GM18873 (cell line): ENCODE measurements at regions not wholly inside any gene's neighbourhood (a gene's known extent, or its start where the extent isn't known, plus 50 kb on each side); places are given as distances from the start of the nearest gene placed in this dataset.

Source experiments
- ATAC-seq: cut with Tn5 transposase; IDR thresholded peaks from one replicate; pipeline ENCODE4 v1.9.1; 2021; ENCODE audit warnings: mild to moderate bottlenecking, moderate library complexity, moderate number of reproducible peaks; ENCODE audit not compliant: unreplicated experiment, low FRiP score

GRCh38 chr6:14732844-14733757 is 512.8 kb upstream of the JARID2 start:
- no peak for ATAC-seq

DNA sequence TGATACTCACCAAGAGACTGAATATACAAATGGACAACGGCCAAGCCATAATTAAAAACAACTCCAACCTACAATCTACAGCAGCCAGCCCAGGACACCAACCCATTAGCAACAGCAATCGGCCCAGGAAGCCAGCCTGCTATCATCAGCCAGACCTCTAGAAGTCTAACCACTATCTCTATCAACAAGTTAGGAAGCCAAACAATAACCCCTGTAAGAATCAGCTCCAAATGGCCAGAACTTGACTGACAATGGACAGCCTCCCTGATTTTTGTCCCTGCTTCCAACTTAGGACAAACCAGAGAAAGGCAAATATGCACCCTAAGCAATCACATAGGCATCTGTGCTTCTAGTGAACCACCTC is 511.8 kb upstream of the JARID2 start:
- no peak for ATAC-seq

DNA sequence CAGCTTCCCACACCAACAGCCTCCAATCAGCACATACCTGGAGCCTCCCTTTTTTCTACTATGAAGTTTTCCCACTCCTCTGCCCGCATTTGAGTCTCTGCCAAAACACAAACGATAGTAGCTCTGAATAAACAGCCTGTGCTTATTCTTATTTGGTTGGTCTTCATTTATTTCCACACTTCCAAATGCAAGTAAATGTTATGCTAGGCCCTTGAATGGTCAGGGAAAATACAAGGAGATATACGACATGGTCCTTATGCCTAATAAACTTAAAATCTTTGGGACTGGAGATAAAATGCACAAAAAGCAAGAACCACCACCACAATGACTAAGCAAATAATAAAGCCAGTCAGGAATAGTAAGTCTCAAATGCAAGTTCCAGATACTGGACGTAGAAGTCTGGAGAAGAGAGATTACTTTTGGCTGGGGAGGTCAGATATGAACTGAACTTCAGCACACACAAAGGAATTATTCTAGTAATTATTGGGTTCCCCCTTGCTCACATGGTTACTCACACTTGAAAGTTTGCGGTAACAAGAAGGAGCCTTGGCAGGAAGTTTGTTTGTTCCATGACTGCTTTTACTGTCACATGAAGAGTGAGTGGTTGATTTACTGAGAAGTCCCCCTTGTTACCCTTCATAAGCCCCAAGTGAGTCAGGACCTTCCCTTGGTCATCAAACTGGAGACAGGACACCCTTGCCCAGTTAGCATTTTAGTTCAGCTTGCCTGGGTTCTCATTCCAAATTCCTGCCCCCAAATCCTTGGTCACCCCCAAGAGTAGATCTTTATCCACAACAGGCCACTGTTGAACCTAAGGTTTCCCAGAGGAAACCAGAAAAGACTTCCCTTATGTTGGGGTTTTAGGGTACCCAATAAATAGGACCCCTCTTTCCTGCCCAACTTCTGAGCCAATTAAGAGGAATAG is 511.2 kb upstream of the JARID2 start:
- ATAC-seq: peak; percentile 84

DNA sequence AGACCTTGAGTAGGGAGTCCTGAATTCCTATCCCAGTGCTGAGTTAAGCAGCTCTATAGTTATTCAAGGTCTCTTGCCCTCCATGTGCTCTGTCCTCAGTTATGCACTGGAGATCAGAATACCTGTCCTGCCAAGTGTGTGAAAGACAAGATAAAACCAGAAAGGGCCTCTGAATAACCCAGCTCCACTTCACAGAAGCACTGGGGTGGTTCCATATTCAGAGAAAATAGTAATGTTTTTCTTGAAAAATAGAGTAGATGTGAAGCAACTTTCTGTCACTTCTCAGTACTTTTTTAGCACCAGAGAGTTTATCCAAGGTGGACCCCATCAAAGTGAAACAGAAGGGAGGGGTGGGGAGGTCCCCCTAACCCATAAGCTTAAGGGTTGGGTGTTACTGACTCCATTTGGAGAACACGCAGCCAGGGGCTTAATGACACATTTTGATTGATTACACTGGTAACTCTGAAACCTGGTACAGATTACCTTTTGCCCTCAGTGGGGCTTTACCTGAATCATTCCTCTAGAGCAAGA is 509.8 kb upstream of the JARID2 start:
- no peak for ATAC-seq

DNA sequence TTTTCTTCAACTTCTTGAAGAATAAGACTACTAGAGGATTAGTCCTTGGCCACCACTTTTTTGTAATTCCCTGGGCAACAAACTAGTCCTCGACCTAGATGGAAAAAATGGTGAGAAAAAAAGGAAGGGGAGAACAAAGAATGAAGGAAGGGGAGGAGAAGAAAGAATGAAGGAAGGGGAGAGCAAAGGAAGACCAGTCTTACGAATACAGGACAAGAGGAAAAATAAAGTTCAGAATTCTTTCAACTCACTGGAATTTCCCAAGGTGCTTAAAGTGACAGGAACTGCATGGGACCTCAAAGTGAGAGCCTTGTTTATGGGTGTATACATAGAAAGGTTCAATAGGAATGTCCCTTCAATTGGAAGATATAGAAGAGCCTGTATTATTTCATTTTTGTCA is 509.3 kb upstream of the JARID2 start:
- no peak for ATAC-seq

GRCh38 chr6:14738497-14738896 is 507.4 kb upstream of the JARID2 start:
- no peak for ATAC-seq

DNA sequence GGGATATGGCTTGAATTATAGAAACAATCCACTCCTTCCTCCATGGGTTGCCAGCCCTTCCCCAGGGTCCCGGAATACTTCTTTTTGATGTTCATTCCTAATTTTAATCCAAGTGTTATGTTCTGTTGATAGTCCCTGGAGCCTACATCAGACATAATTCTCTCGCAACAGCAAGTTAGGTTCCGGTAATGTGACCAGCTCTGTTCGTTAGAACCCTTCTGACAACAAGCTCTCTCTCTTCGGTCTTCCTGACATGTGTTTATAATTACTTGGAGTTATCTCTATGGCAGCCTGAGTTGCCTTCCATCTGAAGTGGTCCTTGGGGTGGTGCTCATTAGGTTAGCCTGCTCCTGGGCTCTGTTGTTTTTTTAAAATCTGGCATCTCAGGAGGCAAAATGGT is 506.9 kb upstream of the JARID2 start:
- ATAC-seq: no peak

DNA sequence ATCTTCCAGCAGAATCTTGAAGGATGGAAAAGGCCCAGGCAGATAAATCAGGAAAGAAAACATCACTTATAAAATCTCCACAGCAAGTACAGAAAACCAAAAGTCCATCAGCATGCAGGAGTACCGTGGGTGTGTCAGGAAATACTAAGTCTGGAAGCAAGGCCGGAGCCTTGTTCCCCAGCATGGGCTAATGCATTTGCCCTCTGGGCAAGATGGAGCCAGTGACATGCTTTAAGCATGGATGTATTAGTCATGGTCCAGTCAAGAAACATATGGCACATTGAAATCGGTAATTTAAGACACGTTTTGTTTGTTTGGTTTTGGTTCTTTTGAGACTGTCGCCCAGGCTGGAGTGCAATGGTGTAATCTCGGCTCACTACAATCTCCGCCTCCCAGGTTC is 506.0 kb upstream of the JARID2 start:
- no peak for ATAC-seq

- no peak for ATAC-seq
Observed at GRCh38 chr6:14742171-14742570, 503.7 kb upstream of the JARID2 start.

- no peak for ATAC-seq
Observed at GRCh38 chr6:14742680-14743079, 503.2 kb upstream of the JARID2 start.

- no peak for ATAC-seq
Observed at GRCh38 chr6:14743144-14743473, 502.8 kb upstream of the JARID2 start.

- no peak for ATAC-seq
Observed at GRCh38 chr6:14743474-14744211, 502.2 kb upstream of the JARID2 start.

DNA sequence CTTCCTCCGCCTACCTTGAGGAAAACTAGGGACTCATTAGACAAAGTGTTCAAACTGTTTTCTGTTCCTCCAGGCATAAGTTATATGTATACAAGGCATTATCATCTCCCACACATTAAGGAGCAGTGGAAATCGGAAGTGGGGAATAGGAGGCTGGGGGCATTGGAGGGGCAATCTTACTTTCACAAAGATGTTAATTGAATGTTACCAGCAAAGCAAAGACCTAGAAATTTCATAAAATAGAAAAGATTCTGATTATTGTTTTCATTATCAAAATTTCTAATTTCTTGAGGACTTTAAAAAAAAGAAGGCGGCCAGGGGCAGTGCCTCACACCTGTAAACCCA is 501.7 kb upstream of the JARID2 start:
- ATAC-seq: no peak

- no peak for ATAC-seq
Observed at GRCh38 chr6:14746139-14746837, 499.6 kb upstream of the JARID2 start.

DNA sequence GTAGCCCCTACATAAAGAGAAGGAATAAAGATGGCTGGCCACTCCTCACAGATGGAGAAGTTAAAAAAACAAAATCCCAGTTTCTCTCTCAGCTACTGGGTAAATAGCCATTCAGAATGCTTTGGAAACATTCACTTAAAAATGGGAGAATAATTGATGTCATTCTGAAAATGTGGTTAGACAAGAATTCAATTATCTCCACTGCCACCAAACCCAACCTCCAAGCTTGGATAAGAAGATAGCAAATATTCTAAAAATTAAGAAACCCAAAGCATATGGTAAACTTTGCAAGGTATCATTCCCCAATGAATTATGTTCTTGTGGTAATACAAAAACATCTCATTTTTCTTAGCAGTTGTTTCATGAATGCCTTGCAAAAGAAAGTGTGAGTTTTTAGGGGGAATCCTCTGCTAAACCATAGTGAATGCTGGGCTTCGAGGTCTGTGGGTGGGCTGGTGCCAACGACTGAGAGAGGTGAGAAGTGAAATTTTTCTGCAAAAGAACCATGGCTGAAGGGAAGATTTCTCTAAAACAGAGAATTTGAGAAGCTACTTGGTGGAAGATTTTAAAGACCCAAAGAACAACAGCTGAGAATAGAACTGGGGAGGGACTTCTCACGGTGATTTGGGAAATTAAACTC is 497.9 kb upstream of the JARID2 start:
- ATAC-seq: no peak

GRCh38 chr6:14748679-14749078 is 497.2 kb upstream of the JARID2 start:
- no peak for ATAC-seq

DNA sequence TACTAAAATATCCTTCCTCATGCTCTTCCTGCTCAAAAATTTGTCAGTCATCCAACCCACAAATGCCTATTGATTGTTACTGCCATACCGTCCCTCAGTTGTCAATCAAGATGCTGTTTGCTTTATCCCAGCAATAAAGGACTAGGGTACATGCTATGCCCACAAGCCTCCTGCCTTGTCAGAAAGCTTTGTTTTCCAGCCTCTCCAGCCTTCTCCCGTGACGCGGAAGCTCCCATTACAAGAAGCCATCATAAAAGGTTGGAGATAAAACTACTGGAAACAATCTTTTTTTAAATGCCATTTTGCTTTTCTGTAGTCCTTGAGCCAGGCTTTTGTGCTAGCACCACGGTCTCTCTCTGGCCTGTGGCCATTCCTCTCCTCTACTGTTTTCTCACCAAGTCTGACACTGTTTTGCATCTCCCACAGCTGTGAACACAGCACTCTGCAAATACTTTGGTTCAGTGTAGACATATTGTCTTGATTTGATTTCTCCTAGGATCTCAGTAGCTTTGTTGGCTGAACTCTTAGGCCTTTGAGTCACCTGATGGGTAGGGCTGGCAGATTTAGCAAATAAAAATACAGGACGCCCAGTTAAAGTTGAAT is 495.7 kb upstream of the JARID2 start:
- no peak for ATAC-seq

- no peak for ATAC-seq
Observed at GRCh38 chr6:14751645-14752175, 494.2 kb upstream of the JARID2 start.
